Body of pancreas (tissue), 4 donors: ENCODE measurements at regions not wholly inside any gene's neighbourhood (a gene's known extent, or its start where the extent isn't known, plus 50 kb on each side); places are given as distances from the start of the nearest gene placed in this dataset.

Experiments used
- ATAC-seq: fragments of 150-250 bp; one replicate; pipeline ENCODE4 v1.9.1; 2016
- DNase-seq, 4 donors: peaks; one replicate each; pipeline ENCODE4 v3.0.0-alpha.2; 2019
- H3K27ac ChIP-seq, 4 donors: fragments of 200-600 bp; sonication (generic); 1 replicate in 3 of 4; 2 replicates in 1 of 4; pipeline versions ENCODE4 v1.5.1 to v1.6.1; 2016 to 2019; ENCODE audit warnings: mild to moderate bottlenecking in 1 of 4, mixed read lengths in 1 of 4, moderate library complexity in 1 of 4
- H3K27me3 ChIP-seq, 2 donors: fragments of 200-600 bp; sonication (generic); one replicate each; pipeline ENCODE4 v1.6.0; 2016; ENCODE audit warnings: mild to moderate bottlenecking in 1 of 2
- H3K36me3 ChIP-seq, 2 donors: fragments of 200-600 bp; sonication (generic); replicated peaks in 1 of 2; 2 replicates each; pipeline ENCODE4 v1.5.1; 2016; ENCODE audit warnings: low read depth in 2 of 2; ENCODE audit not compliant: insufficient read depth in 1 of 2
- H3K4me1 ChIP-seq: fragments of 200-600 bp; sonication (generic); one replicate; pipeline ENCODE4 v1.6.0; 2016
- H3K4me3 ChIP-seq, 2 donors: fragments of 200-600 bp; sonication (generic); 1 replicate in 1 of 2; 2 replicates in 1 of 2; pipeline ENCODE4 v1.5.1; 2016 to 2019
- H3K9me3 ChIP-seq, 3 donors: fragments of 200-600 bp; sonication (generic); 1 replicate in 2 of 3; 2 replicates in 1 of 3; pipeline ENCODE4 v1.5.1; 2016
- POLR2A ChIP-seq, 3 donors: fragments of 450-650 bp; IDR thresholded peaks; one replicate each; pipeline ENCODE4 v1.6.1; 2016; ENCODE audit warnings: antibody characterized with exemption in 3 of 3, mild to moderate bottlenecking in 2 of 3
- WGBS, 2 donors: methylation state at CpG; one replicate each; pipeline ENCODE4 v1.1.5; 2017; 5-methylcytosine and 5-hydroxymethylcytosine counted together
- intact Hi-C: fragments of 100-400 bp; cut with DNase I; formaldehyde crosslinking; loops from one replicate; pipeline ENCODE4 v1.15.1; 2023
- TF ChIP-seq, protein P1 (sequence below), 7 experiments: fragments of 450-650 bp in 4 of 7; fragments of 200-600 bp in 3 of 7; sonication (generic) in 3 of 7; IDR thresholded peaks; one replicate each; pipeline ENCODE4 v1.5.1; 2016 to 2019; ENCODE audit warnings: antibody characterized with exemption in 7 of 7

DNA sequence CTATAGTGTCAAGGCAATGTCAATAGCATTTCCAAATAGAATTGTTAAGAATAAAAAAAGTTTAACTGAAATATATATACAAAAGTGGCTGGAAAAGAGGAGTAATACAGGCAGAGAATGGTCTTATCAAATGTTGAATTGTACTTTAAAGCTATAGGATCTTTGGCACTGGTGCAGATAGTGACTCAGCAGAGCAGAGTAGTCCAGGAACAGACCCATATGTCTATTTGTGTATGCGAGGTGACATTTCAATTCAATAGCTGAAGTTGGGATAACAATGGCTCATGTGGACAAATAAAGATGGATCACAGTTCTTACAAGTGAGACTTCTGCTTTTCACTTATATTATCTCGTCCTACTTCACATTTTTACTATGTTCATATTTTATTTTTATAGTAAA lies 543.0 kb upstream of the B3GALT2 start:
- H3K9me3 ChIP-seq = no peaks in the 10 kb centered on the region
- H3K4me1 ChIP-seq = no peaks in the 10 kb centered on the region
- H3K36me3 ChIP-seq = no peaks in the 10 kb centered on the region
- no peaks in the 10 kb centered on the region for H3K27me3 ChIP-seq
- intact Hi-C loops = no loop called here
- no peak overlapping the region for H3K27ac ChIP-seq
- no peak for TF ChIP-seq POLR2A (IDR thresholded peaks at IDR 0.05)
- TF ChIP-seq, protein P1, sequence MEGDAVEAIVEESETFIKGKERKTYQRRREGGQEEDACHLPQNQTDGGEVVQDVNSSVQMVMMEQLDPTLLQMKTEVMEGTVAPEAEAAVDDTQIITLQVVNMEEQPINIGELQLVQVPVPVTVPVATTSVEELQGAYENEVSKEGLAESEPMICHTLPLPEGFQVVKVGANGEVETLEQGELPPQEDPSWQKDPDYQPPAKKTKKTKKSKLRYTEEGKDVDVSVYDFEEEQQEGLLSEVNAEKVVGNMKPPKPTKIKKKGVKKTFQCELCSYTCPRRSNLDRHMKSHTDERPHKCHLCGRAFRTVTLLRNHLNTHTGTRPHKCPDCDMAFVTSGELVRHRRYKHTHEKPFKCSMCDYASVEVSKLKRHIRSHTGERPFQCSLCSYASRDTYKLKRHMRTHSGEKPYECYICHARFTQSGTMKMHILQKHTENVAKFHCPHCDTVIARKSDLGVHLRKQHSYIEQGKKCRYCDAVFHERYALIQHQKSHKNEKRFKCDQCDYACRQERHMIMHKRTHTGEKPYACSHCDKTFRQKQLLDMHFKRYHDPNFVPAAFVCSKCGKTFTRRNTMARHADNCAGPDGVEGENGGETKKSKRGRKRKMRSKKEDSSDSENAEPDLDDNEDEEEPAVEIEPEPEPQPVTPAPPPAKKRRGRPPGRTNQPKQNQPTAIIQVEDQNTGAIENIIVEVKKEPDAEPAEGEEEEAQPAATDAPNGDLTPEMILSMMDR (IDR thresholded peaks at IDR 0.05) = no peak
- DNase-seq (no peak), ATAC-seq (no peak)
- WGBS, 2 donors = 33 to 44% methylated on average over 2 of the region's 2 CpGs
- no peak overlapping the region for H3K4me3 ChIP-seq

DNA sequence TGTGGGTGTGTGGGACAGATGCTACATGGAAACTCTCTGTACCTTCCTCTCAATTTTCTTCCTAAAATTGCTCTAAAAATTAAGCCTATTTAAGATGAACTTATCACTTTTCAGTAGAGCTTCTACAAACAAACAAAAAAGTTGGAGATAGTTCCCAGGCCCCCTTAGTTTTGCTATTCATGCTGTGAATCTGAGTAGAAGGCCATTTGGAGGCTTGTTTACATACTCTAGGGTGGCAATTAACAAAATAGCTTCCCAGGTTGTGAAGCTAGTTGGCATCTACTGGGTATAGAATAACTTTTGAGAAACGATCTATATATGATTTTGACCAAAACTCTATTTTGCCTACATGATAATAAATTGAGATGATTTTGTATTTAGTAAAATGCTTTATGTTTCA lies 541.4 kb upstream of the B3GALT2 start:
- H3K27ac ChIP-seq = no peak overlapping the region
- no peaks in the 10 kb centered on the region for H3K36me3 ChIP-seq
- no peak overlapping the region for H3K4me3 ChIP-seq
- 14 to 35% methylated on average over 1 of the region's 1 CpG for WGBS, 2 donors
- DNase-seq = no peak
- TF ChIP-seq, protein P1 (IDR thresholded peaks at IDR 0.05) = no peak
- TF ChIP-seq POLR2A (IDR thresholded peaks at IDR 0.05) = no peak
- no peak for ATAC-seq
- H3K9me3 ChIP-seq = no peaks in the 10 kb centered on the region
- no peaks in the 10 kb centered on the region for H3K4me1 ChIP-seq
- intact Hi-C loops = no loop called here
- no peaks in the 10 kb centered on the region for H3K27me3 ChIP-seq

DNA sequence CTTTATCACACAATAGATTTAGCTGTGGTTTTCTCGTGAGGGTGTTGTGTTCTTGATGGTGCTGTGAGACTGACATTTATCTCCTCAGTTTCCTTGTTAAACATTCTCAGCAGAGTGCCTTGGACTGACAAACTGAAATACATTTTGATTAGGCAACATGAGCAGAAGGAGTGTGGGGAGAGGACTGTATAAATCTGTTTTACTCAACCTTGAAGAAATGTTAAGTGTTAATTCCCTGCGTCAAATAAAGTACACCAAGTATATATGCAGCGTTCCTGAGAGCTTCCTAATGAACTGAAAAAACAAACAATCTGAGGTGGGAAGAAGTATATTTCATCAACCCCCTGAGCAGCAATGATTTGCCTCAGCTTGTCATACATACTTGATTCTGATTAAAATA lies 540.3 kb upstream of the B3GALT2 start:
- intact Hi-C loops = no loop called here

DNA sequence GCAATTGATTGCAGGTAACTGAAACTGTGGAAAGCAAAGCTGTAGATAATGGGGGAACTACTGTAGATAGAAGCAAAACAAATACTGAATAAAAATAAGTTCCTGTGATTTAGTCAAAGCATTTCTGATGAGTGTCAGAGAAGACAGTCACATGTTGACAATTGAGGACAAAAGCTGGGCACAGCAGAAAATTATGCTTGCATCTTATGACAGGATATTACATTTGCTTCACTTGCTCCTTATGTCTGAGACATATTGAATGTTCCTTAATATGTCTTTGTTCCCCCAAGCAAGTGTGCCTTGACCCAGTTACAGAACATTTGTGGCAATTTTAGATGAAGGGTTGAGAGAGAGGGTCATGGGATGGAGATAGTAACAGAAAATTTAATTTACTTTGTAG lies 526.0 kb upstream of the B3GALT2 start:
- Histone ChIP-seq H3K4me1 (no peaks in the 10 kb centered on the region), H3K36me3 (no peaks in the 10 kb centered on the region), H3K4me3 (no peak overlapping the region), H3K27ac (no peak overlapping the region), H3K9me3 (no peaks in the 10 kb centered on the region), H3K27me3 (no peaks in the 10 kb centered on the region)
- ATAC-seq (no peak), DNase-seq (no peak)
- intact Hi-C loops = no loop called here
- TF ChIP-seq POLR2A (IDR thresholded peaks at IDR 0.05) = no peak
- TF ChIP-seq, protein P1 (IDR thresholded peaks at IDR 0.05) = no peak

More for the DNA sequence above, 540.3 kb upstream of the B3GALT2 start:
- no peaks in the 10 kb centered on the region for H3K4me1 ChIP-seq
- DNase-seq (no peak), ATAC-seq (no peak)
- 45 to 53% methylated on average over 3 of the region's 3 CpGs for WGBS, 2 donors
- no peak for TF ChIP-seq POLR2A (IDR thresholded peaks at IDR 0.05)
- TF ChIP-seq, protein P1 (IDR thresholded peaks at IDR 0.05) = no peak
- no peak overlapping the region for H3K4me3 ChIP-seq
- H3K27ac ChIP-seq = no peak overlapping the region
- H3K27me3 ChIP-seq = no peaks in the 10 kb centered on the region
- H3K9me3 ChIP-seq = no peaks in the 10 kb centered on the region
- H3K36me3 ChIP-seq = no peaks in the 10 kb centered on the region

DNA sequence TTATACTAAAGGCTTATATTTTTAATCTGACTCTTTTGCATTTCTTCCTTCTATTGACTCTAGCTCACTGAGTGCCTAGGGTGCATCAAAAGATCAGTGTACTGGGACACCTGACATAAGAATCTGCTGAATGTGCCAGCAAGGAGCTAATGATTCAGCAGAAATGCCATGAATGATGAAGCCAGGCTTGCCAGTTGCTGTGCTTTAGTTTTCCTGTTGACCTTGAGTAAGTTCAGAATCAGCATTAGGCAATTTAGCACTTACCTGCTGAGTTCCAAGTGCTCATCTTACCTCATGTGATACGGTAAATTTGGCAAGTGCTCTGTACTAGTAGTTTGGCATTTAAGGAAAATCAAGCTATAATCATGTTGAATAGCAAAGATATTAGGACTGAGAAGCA lies 523.2 kb upstream of the B3GALT2 start:
- ATAC-seq = no peak
- intact Hi-C loops = no loop called here

More for the DNA sequence above, 523.2 kb upstream of the B3GALT2 start:
- H3K36me3 ChIP-seq = no peaks in the 10 kb centered on the region
- no peaks in the 10 kb centered on the region for H3K9me3 ChIP-seq
- H3K27ac ChIP-seq = no peak overlapping the region
- no peak overlapping the region for H3K4me3 ChIP-seq
- TF ChIP-seq, protein P1 (IDR thresholded peaks at IDR 0.05) = no peak
- no peak for TF ChIP-seq POLR2A (IDR thresholded peaks at IDR 0.05)
- WGBS, 2 donors = 38 to 42% methylated on average over 1 of the region's 1 CpG
- no peaks in the 10 kb centered on the region for H3K27me3 ChIP-seq
- DNase-seq = no peak
- H3K4me1 ChIP-seq = no peaks in the 10 kb centered on the region
